ENCODE measurements at regions not wholly inside any gene's neighbourhood (a gene's known extent, or its start where the extent isn't known, plus 50 kb on each side); places are given as distances from the start of the nearest gene placed in this dataset.

- 35 to 36% methylated on average over 2 of the region's 2 CpGs for WGBS, 2 experiments (ENCODE audit: low coverage in 1 of 2, low lambda C conversion rate in 2 of 2, missing lambda C conversion rate in 2 of 2)
- in situ Hi-C loops (cut with MboI): no loop called here
Observed at GRCh38 chr3:24915639-24916038, 421.0 kb upstream of the THRB start.

GRCh38 chr3:24917908-24918307 lies 423.3 kb upstream of the THRB start:
- no peak for TF ChIP-seq EZH2phosphoT487 (IDR thresholded peaks at IDR 0.05; ENCODE audit: insufficient read depth, low read depth)
- no peak for TF ChIP-seq EZH2 (IDR thresholded peaks at IDR 0.05; ENCODE audit: insufficient read depth, poor library complexity, severe bottlenecking)
- H3K79me2 ChIP-seq (ENCODE audit: insufficient read depth): no peaks in the 10 kb centered on the region
- H2AFZ ChIP-seq: no peak overlapping the region
- H3K27ac ChIP-seq: no peak overlapping the region
- H3K4me3 ChIP-seq: no peak overlapping the region
- H3K9ac ChIP-seq: no peak overlapping the region
- no peaks in the 10 kb centered on the region for H3K4me1 ChIP-seq (ENCODE audit: insufficient read depth)
- H3K27me3 ChIP-seq (replicated peaks; ENCODE audit: insufficient read depth): no peaks in the 10 kb centered on the region
- H3F3A ChIP-seq (ENCODE audit: insufficient read depth): no peaks in the 10 kb centered on the region
- DNase-seq: no peak
- H3K9me2 ChIP-seq (ENCODE audit: insufficient read depth): no peaks in the 10 kb centered on the region
- no peaks in the 10 kb centered on the region for H3K36me3 ChIP-seq (ENCODE audit: low read depth)
- WGBS, 2 experiments (ENCODE audit: low coverage in 1 of 2, low lambda C conversion rate in 2 of 2, missing lambda C conversion rate in 2 of 2): 56 to 60% methylated on average over 5 of the region's 5 CpGs
- no peak overlapping the region for H3K4me2 ChIP-seq (ENCODE audit: unreplicated experiment)
- in situ Hi-C loops (cut with MboI): no loop called here
- H4K20me1 ChIP-seq (ENCODE audit: insufficient read depth): no peaks in the 10 kb centered on the region
- no peaks in the 10 kb centered on the region for H3K9me3 ChIP-seq (ENCODE audit: low read depth)

More at GRCh38 chr3:24915639-24916038, 421.0 kb upstream of the THRB start:
- Histone ChIP-seq H3K36me3 (ENCODE audit: low read depth) (no peaks in the 10 kb centered on the region), H3K27me3 (replicated peaks; ENCODE audit: insufficient read depth) (no peaks in the 10 kb centered on the region; the same call in 1 of the 2 replicates), H3K4me2 (ENCODE audit: unreplicated experiment) (no peak overlapping the region), H3K9me2 (ENCODE audit: insufficient read depth) (no peaks in the 10 kb centered on the region), H4K20me1 (ENCODE audit: insufficient read depth) (no peaks in the 10 kb centered on the region), H3K4me1 (ENCODE audit: insufficient read depth) (no peaks in the 10 kb centered on the region), H3F3A (ENCODE audit: insufficient read depth) (no peaks in the 10 kb centered on the region), H3K27ac (no peak overlapping the region), H3K9me3 (ENCODE audit: low read depth) (no peaks in the 10 kb centered on the region), H3K9ac (no peak overlapping the region), H2AFZ (no peak overlapping the region), H3K4me3 (no peak overlapping the region), H3K79me2 (ENCODE audit: insufficient read depth) (no peaks in the 10 kb centered on the region)
- DNase-seq: no peak
- TF ChIP-seq EZH2 (IDR thresholded peaks at IDR 0.05; ENCODE audit: insufficient read depth, poor library complexity, severe bottlenecking) (no peak), EZH2phosphoT487 (IDR thresholded peaks at IDR 0.05; ENCODE audit: insufficient read depth, low read depth) (no peak)

GRCh38 chr3:24923570-24923969 lies 428.9 kb upstream of the THRB start:
- Histone ChIP-seq H3K79me2 (ENCODE audit: insufficient read depth) (no peaks in the 10 kb centered on the region), H3K4me2 (ENCODE audit: unreplicated experiment) (no peak overlapping the region), H3K36me3 (ENCODE audit: low read depth) (no peaks in the 10 kb centered on the region), H3K4me3 (no peak overlapping the region), H3K4me1 (ENCODE audit: insufficient read depth) (no peaks in the 10 kb centered on the region), H3F3A (ENCODE audit: insufficient read depth) (no peaks in the 10 kb centered on the region), H4K20me1 (ENCODE audit: insufficient read depth) (no peaks in the 10 kb centered on the region), H3K27ac (no peak overlapping the region), H3K9me2 (ENCODE audit: insufficient read depth) (no peaks in the 10 kb centered on the region), H3K9me3 (ENCODE audit: low read depth) (no peaks in the 10 kb centered on the region), H3K27me3 (replicated peaks; ENCODE audit: insufficient read depth) (no peaks in the 10 kb centered on the region), H2AFZ (no peak overlapping the region), H3K9ac (no peak overlapping the region)
- in situ Hi-C loops (cut with MboI): no loop called here
- DNase-seq: no peak
- 32 to 42% methylated on average over 2 of the region's 2 CpGs for WGBS, 2 experiments (ENCODE audit: low coverage in 1 of 2, low lambda C conversion rate in 2 of 2, missing lambda C conversion rate in 2 of 2)
- TF ChIP-seq EZH2phosphoT487 (IDR thresholded peaks at IDR 0.05; ENCODE audit: insufficient read depth, low read depth): no peak
- TF ChIP-seq EZH2 (IDR thresholded peaks at IDR 0.05; ENCODE audit: insufficient read depth, poor library complexity, severe bottlenecking): no peak

- Histone ChIP-seq H3K27ac (no peak overlapping the region), H3K36me3 (ENCODE audit: low read depth) (no peaks in the 10 kb centered on the region), H3K27me3 (replicated peaks; ENCODE audit: insufficient read depth) (no peaks in the 10 kb centered on the region), H4K20me1 (ENCODE audit: insufficient read depth) (no peaks in the 10 kb centered on the region), H3K79me2 (ENCODE audit: insufficient read depth) (no peaks in the 10 kb centered on the region), H2AFZ (no peak overlapping the region), H3F3A (ENCODE audit: insufficient read depth) (no peaks in the 10 kb centered on the region), H3K9me2 (ENCODE audit: insufficient read depth) (no peaks in the 10 kb centered on the region), H3K4me2 (ENCODE audit: unreplicated experiment) (no peak overlapping the region), H3K9me3 (ENCODE audit: low read depth) (no peaks in the 10 kb centered on the region), H3K4me3 (no peak overlapping the region), H3K4me1 (ENCODE audit: insufficient read depth) (no peaks in the 10 kb centered on the region), H3K9ac (no peak overlapping the region)
- DNase-seq: no peak
- in situ Hi-C loops (cut with MboI): no loop called here
- 38 to 46% methylated on average over 1 of the region's 1 CpG for WGBS, 2 experiments (ENCODE audit: low coverage in 1 of 2, low lambda C conversion rate in 2 of 2, missing lambda C conversion rate in 2 of 2)
- TF ChIP-seq EZH2 (IDR thresholded peaks at IDR 0.05; ENCODE audit: insufficient read depth, poor library complexity, severe bottlenecking): no peak
Observed at GRCh38 chr3:24929521-24929920, 434.9 kb upstream of the THRB start.

- no peak for TF ChIP-seq EZH2 (IDR thresholded peaks at IDR 0.05; ENCODE audit: insufficient read depth, poor library complexity, severe bottlenecking)
- no peak for TF ChIP-seq EZH2phosphoT487 (IDR thresholded peaks at IDR 0.05; ENCODE audit: insufficient read depth, low read depth)
- Histone ChIP-seq H3K9ac (no peak overlapping the region), H3F3A (ENCODE audit: insufficient read depth) (no peaks in the 10 kb centered on the region), H3K9me2 (ENCODE audit: insufficient read depth) (no peaks in the 10 kb centered on the region), H3K4me2 (ENCODE audit: unreplicated experiment) (no peak overlapping the region), H2AFZ (no peak overlapping the region), H3K4me3 (no peak overlapping the region), H3K79me2 (ENCODE audit: insufficient read depth) (no peaks in the 10 kb centered on the region), H4K20me1 (ENCODE audit: insufficient read depth) (no peaks in the 10 kb centered on the region), H3K36me3 (ENCODE audit: low read depth) (no peaks in the 10 kb centered on the region), H3K27me3 (replicated peaks; ENCODE audit: insufficient read depth) (no peaks in the 10 kb centered on the region), H3K4me1 (ENCODE audit: insufficient read depth) (no peaks in the 10 kb centered on the region), H3K9me3 (ENCODE audit: low read depth) (no peaks in the 10 kb centered on the region), H3K27ac (no peak overlapping the region)
- 46 to 58% methylated on average over 3 of the region's 3 CpGs for WGBS, 2 experiments (ENCODE audit: low coverage in 1 of 2, low lambda C conversion rate in 2 of 2, missing lambda C conversion rate in 2 of 2)
- DNase-seq: no peak
- in situ Hi-C loops (cut with MboI): no loop called here
Observed at GRCh38 chr3:24933401-24933800, 438.8 kb upstream of the THRB start.

All from GM23248 (cell line).